ENCODE measurements at regions not wholly inside any gene's neighbourhood (a gene's known extent, or its start where the extent isn't known, plus 50 kb on each side); places are given as distances from the start of the nearest gene placed in this dataset.
"Not testable (repeated sequence)": the region's sequence is repeated elsewhere in the genome, so short reads cannot be mapped to it uniquely, and the experiment has no call there.

GRCh38 chr4:169894767-169895166 is 131.4 kb downstream of the MFAP3L start:
- DNase-seq (ENCODE audit: low spot score): not testable (repeated sequence)

GRCh38 chr4:169885893-169886292 is 128.1 kb upstream of the HPF1 start:
- no peak for DNase-seq (ENCODE audit: low spot score)

DNA sequence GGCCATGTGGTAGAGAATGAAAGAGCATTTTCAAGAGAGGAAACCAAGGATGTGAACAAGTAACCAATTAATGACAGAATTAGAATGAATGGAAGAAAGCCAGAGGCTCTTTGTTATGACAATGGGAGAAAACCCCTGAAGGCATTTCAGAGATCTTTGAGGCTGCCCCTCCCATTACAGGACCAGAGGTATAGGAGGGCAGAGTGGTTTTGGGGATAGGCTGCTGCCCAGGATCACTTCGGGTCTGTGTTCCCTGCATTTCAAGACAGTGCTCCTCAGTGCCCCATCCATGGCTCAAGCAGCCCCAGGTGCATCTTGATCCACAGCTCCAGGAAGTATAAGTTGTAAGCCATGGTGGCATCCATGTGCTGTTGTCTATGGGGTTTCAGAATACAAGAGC is 124.0 kb upstream of the HPF1 start:
- no peak for DNase-seq (ENCODE audit: low spot score)

DNA sequence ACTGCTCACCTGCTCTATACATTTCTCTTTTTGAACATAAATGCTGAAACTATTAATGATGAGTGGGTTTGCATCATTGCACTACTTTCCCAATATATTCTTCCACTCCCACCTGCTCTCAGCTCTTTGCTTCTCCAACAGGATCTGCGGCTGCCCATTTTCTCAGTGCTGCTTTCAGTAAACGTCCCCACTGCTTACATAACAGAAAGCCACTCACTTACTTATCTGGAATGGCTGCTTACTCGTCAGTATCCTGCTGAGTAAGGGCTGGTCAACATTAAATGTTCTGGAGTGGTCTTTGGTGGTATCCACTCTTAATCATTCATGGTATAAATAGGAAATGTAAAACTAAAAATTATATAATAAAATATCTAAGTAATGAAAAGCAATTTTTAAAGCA is 112.8 kb upstream of the HPF1 start:
- no peak for DNase-seq (ENCODE audit: low spot score)

DNA sequence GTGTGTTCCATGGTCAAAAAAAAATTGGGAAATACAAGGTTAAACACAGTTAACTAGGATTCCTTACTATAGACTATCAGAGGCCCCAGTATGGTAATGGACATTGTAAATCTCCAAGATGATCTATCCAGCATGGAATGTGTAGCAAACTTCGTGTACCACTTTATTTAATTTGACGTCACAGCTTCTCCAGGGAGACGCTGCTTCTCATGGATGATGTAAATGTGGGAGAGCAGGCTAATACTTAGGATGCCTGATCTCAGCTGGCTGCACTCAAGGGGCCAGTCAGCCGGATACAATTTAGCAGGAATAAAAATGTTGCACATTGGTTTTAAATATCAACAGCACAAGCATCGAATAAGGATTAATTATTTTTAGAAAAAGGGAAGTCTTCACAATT is 111.7 kb upstream of the HPF1 start:
- DNase-seq (ENCODE audit: low spot score): no peak

DNA sequence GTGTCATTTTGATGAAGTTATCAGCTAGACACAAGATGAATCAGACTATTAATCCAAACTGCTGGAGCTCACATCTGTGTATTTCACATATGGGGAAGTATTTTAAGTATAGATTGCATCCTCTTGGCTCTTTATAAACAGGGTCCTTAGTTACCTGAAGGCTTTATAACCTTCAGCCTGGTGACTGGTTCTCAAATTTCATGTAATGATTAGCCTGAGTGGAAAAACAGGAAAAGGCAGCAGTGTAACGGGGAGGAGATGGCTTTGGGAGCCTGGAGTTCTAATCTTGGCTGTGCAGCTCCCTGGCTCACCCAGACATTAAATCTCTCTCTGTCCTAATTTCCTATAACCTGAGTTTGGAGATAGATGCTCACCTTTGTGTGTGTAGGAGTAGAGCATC is 103.8 kb upstream of the HPF1 start:
- DNase-seq (ENCODE audit: low spot score): no peak

DNA sequence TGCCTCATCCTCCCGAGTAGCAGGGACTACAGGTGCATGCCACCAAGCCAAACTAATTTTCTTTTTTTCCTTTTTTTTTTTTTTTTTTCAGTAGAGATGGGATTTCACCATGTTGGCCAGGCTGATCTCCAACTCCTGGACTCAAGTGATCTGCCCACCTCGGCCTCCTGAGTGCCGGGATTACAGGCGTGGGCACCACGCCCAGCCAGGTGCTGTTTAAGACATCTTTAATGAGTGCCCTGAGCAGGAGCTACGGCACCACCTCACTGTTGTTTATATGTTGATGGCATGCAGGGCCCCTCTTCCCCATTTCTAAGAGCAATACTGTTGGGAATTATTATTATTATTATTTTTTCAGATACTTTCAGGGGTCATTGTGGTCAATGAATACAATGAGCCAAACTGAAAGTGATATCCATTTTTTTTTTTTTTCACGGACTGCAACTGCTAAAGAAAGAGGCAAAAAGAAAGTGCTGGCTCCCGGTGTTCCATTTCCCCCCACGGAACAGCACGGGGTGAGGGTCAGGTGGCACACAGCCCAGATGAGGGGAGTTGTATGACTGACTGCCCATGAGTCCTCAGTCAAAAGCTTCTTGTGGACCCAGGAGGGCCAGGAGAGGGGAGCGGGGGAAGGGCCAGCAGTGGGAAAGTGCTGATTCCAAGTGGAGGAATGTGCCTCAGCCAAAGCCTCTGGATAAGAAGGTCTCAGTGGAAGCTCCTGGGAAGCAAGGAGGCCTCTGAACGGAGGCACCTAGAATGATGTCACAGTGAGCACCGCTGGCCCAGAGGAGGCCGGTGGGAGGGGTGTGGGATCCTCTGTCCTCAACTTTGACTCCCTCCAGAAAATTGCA is 101.8 kb upstream of the HPF1 start:
- no peak for DNase-seq (ENCODE audit: low spot score)

DNA sequence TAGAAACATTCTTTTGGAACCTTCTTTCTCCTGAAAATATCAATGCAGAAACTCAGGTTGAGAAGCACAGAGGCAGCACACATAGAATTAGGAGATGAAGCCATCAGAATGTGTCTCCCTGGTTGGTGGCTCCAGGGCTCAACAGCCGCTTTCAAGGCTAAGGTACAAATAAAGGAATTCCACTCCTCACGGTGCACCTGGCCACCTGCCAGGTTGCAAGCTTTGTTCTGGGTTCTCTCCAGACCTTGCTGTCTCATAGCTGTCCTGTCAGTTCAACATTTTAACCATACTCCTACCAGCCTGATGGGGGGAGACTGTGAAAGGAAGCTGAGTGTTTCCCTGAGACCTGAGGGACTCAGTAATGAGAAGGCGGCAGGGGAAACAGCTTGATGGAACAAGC is 96.3 kb upstream of the HPF1 start:
- no peak for DNase-seq (ENCODE audit: low spot score)

DNA sequence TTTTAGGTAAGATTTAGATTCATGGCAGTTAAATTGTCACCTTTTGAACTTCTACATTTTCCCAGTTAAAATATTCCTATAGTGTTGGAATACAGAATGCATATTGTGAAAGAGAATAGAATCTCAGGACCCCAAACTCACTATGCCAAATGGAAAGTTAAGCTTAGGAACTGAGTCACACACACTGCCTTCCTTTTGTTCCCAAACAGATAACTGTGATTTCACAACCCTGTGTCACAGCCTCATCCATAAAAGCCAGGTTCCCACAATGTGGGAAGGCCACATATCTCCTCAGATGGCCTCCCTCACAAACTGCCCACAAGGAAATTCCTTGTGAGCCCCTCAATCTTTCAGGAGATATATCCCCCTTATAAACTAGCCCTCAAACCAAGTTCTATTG is 94.7 kb upstream of the HPF1 start:
- no peak for DNase-seq (ENCODE audit: low spot score)

DNA sequence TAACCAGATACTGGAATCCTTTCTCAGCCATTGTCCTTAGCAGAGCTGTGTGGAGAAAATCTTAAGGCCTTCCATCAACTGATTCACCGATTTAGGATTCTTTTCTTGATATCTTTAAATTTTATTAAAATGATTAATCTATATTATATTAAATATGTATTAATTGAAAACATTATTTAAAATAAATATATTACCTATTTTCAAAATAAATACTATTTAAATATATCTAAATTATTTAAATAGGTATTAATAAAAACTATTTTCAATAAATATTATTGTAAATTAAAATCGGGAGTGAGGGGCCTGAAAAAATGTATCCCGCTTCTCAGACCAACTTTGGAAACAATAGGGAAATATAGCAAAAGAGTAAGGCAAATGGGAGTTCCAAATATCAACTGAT is 94.0 kb upstream of the HPF1 start:
- DNase-seq (ENCODE audit: low spot score): no peak

DNA sequence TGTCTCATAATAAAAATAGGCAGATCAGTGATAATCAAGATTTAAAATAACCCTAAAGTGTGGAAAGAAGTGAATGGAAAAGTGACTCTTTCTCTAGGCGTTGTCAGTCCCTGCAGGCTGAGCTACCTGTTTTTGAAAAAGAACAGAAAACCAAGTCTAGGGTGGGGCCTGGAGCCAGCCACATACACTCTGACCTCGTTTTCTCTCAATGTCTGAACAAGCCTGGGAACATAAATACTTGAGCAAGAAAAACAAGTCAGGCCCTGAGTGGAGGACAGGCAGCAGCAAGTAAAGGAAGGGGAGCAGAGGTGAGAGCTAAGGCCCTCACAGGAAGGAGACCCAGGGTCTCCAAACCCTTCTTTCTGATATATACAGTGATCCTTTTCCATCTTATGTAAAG is 91.7 kb upstream of the HPF1 start:
- DNase-seq (ENCODE audit: low spot score): no peak

GRCh38 chr4:169848018-169848417 is 90.3 kb upstream of the HPF1 start:
- no peak for DNase-seq (ENCODE audit: low spot score)

- DNase-seq (ENCODE audit: low spot score): no peak
Measured at GRCh38 chr4:169847171-169847570, 89.4 kb upstream of the HPF1 start.

GRCh38 chr4:169846396-169846795 is 88.7 kb upstream of the HPF1 start:
- no peak for DNase-seq (ENCODE audit: low spot score)

DNA sequence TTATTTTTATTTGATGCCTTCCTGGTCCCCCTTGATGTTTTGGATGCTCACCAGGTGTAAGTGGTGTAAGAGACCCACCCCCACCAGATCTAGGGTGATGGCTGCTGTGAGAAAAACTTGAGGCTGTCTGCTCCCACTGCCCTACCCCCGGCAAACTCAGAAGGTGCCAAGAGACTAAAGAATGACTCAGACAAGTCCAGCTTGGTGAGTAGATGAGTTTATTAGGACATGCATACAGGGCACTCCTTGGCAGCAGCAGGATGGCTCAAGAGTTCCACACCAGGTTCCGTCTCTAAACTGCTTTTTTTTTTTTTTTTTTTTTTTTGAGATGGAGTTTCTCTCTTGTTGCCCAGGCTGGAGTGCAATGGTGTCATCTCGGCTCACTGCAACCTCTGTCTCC is 84.0 kb upstream of the HPF1 start:
- no peak for DNase-seq (ENCODE audit: low spot score)

GRCh38 chr4:169840554-169840953 is 82.8 kb upstream of the HPF1 start:
- no peak for DNase-seq (ENCODE audit: low spot score)

DNA sequence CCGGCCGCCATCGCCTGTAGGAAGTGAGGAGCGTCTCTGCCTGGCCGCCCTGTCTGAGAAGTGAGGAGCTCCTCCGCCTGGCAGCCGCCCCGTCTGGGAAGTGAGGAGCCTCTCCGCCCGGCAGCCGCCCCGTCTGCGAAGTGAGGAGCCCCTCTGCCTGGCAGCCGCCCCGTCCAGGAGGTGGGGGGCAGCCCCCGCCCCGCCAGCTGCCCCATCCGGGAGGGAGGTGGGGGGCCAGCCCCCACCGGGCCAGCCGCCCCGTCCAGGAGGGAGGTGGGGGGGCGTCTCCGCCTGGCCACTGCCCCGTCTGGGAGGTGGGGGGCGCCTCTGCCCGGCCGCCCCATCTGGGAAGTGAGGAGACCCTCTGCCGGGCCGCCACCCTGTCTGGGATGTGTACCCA is 70.6 kb upstream of the HPF1 start:
- not testable (repeated sequence) for DNase-seq (ENCODE audit: low spot score)

DNA sequence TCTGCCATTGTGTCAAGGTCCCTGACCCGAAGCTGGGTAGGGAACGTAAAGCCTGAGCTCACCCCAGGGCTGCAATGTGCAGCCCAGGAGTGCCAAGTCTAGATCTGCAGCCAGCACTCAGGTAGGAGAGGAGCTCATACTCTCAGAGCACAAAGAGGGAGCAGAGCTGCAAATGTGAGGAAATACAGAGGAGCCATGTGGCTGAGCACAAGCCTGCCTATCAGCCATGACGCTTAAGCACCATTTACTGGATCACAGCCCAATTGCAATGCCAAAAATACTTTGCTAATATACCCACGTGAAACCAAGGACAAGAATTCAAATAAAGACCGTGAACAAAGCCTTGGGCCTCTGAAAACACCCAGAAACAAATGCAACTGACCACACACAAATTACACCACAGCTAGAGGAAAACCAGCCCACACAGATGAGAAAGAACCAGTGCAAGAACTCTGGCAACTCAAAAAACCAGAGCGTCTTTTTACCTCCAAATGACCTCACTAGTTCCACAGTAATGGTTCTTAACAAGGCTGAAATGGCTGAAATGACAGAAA is 69.0 kb upstream of the HPF1 start:
- DNase-seq (ENCODE audit: low spot score): no peak

DNA sequence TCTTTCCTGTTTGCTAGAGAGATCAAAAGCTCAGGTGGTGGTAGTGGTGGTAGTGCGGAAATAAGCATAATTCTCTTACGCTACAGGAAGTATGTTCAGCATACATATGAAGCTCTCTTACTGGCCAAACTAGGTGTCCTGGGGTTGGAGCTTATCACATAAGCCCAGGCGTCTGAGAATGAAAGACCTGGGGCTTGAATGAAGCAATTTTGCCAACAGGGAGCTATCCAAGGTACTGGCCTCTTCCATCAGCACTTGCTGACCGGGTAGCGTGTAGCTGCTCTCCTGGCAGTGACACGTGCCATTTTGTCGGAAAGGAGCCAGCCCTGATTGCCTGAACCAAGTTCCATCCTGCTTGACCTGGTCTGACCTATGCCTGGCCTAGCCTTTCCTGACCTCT is 65.9 kb upstream of the HPF1 start:
- peak; percentile 67 for DNase-seq (ENCODE audit: low spot score)

DNA sequence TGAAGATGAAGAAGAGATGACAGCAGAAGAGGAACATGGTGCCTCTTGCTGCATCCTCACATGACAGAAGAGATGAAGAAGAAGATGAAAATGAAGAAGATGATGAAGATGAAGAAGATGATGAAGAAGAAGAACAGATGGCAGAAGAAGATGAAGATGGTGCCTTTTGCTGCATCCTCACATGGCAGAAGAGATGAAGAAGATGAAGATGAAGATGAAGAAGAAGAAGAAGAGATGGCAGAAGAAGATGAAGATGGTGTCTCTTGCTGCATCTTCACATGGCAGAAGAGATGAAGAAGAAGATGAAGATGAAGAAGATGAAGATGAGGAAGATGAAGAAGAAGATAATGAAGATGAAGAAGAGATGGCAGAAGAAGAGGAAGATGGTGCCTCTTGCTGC is 63.7 kb upstream of the HPF1 start:
- DNase-seq (ENCODE audit: low spot score): no peak

DNA sequence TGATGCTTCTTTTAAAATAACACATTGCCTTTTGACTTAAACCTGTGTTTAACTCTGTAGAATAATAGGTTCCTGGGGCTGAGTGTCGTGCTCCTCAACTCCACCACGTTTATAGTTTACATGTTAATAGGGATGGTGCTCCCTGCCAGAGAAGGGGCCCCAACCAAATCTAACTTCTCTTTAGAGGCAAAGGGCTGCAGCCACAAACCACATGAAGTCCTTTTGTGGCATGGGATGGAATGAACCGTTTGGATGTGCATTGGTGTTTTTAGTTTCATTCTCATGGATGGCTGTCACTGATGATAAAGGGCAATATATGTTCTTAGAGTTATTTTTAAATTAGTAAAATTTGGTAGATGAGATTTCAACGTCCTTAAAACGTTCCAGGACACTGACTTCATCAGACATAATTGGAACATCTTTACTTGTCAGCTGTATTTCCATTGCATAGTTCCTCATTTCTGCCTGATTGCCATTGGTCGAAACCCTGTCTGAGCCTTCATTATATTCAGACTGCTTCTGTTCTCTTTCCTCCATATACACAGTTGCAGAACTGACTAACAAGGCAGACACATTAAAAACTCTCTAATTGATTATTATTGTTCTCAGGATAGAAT is 60.4 kb upstream of the HPF1 start:
- DNase-seq (ENCODE audit: low spot score): no peak

- DNase-seq (ENCODE audit: low spot score): no peak
Measured at GRCh38 chr4:169815606-169816005, 57.9 kb upstream of the HPF1 start.

GRCh38 chr4:169811476-169811875 is 53.7 kb upstream of the HPF1 start:
- DNase-seq (ENCODE audit: low spot score): no peak

Measured in GM03348 (cell line).